Lower leg skin (tissue), 4 donors: ENCODE measurements at regions not wholly inside any gene's neighbourhood (a gene's known extent, or its start where the extent isn't known, plus 50 kb on each side); places are given as distances from the start of the nearest gene placed in this dataset.

ENCODE experiments used
- DNase-seq, 2 donors: peaks; one replicate each; pipeline ENCODE4 v3.0.0-alpha.2; 2019; ENCODE audit warnings: low spot score in 2 of 2
- H3K4me3 ChIP-seq: fragments of 200-600 bp; sonication (generic); 2 replicates; pipeline ENCODE4 v1.5.1; 2017; ENCODE audit warnings: mild to moderate bottlenecking, low read depth; ENCODE audit not compliant: poor library complexity, severe bottlenecking
- CTCF ChIP-seq, 3 donors: fragments of 450-650 bp; IDR thresholded peaks; one replicate each; pipeline ENCODE4 v1.5.1; 2016; ENCODE audit warnings: antibody characterized with exemption in 3 of 3, mild to moderate bottlenecking in 3 of 3, moderate library complexity in 2 of 3
- POLR2A ChIP-seq, 2 donors: fragments of 450-650 bp; IDR thresholded peaks; one replicate each; pipeline ENCODE4 v1.6.1; 2016 to 2017; ENCODE audit warnings: antibody characterized with exemption in 2 of 2, mild to moderate bottlenecking in 1 of 2, moderate library complexity in 1 of 2
- WGBS, 2 donors: methylation state at CpG; one replicate each; pipeline ENCODE4 v1.1.5; 2018; 5-methylcytosine and 5-hydroxymethylcytosine counted together
- intact Hi-C: fragments of 100-400 bp; cut with DNase I; formaldehyde crosslinking; loops from one replicate; pipeline ENCODE4 v1.15.0; 2023; ENCODE audit warnings: low total_unique reads

DNA sequence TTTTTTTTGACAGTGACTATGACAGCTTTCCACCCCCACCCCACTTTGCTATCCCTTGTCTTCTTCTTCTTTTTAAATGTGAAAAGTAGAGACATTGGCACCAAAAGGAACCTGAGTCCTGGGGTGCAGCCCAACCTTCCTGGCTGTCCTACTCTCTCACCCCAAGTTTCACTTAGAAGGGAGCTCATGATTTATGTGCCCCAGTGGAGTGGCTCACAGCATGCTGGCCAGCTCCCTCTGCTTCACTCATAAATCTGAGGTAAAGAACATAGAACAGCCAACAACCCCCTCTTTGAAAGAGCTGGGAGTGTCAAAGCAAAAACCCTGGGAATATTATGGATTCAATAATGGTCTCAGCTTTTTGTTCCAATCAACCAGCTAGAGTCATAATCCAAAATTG lies 196.3 kb upstream of the DAPK1 start:
- intact Hi-C loops = no loop called here
- DNase-seq = no peak
- no peak overlapping the region for H3K4me3 ChIP-seq
- TF ChIP-seq POLR2A (IDR thresholded peaks at IDR 0.05) = no peak
- no peak for TF ChIP-seq CTCF (IDR thresholded peaks at IDR 0.05)

DNA sequence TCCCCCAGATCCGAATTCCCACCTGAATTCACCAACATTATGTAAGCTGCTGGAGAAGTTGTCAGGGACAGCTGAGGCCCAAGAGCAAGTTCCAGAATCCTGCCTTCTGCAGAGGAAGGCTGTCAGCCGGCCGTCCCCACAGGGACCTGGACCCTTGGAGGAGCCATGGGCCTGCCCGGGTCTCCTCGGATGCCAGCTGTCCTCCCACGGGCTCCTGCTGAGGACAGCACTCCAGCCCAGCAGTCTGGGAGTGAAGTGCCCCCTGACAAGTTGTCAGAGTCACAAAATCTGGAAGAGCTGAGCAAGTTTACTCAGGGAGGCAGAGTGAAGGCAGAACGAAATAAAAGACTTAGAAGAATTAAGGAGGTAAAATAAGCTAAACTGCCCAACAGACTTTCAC lies 192.5 kb upstream of the DAPK1 start:
- 61 to 69% methylated on average over 7 of the region's 7 CpGs for WGBS, 2 donors

GRCh38 chr9:87306006-87306405 lies 191.7 kb upstream of the DAPK1 start:
- WGBS, 2 donors = 84 to 91% methylated on average over 3 of the region's 3 CpGs
- no peak overlapping the region for H3K4me3 ChIP-seq
- no peak for DNase-seq
- intact Hi-C loops = no loop called here
- no peak for TF ChIP-seq CTCF (IDR thresholded peaks at IDR 0.05)
- TF ChIP-seq POLR2A (IDR thresholded peaks at IDR 0.05) = no peak

More for the DNA sequence above, 192.5 kb upstream of the DAPK1 start:
- no peak overlapping the region for H3K4me3 ChIP-seq
- intact Hi-C loops = no loop called here
- TF ChIP-seq CTCF (IDR thresholded peaks at IDR 0.05) (no peak), POLR2A (IDR thresholded peaks at IDR 0.05) (no peak)
- no peak for DNase-seq

- DNase-seq = no peak
- intact Hi-C loops = no loop called here
- TF ChIP-seq POLR2A (IDR thresholded peaks at IDR 0.05) = no peak
- no peak for TF ChIP-seq CTCF (IDR thresholded peaks at IDR 0.05)
- no peak overlapping the region for H3K4me3 ChIP-seq
- WGBS, 2 donors = 63 to 69% methylated on average over 5 of the region's 5 CpGs
Observed at GRCh38 chr9:87307848-87308247, 189.8 kb upstream of the DAPK1 start.

DNA sequence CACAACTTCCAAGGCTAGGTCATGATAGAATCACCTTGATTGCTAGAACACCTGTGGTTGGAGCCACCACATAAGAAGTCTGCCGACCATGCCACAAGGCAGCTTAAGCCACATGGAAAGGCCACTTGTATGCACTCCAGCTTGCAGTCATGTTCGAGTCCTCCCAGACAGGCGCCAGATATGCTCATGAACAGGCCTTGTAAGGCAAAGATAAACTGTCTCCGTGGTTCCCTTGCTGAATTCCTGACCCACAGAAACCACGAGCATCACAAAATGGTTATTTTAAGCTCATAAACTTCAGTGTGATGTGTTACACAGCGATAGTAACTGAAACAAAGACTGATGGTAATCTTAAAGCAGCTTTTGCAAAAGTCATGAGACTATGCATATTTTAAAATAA lies 188.4 kb upstream of the DAPK1 start:
- intact Hi-C loops = no loop called here
- no peak for DNase-seq
- no peak for TF ChIP-seq CTCF (IDR thresholded peaks at IDR 0.05)
- no peak for TF ChIP-seq POLR2A (IDR thresholded peaks at IDR 0.05)
- WGBS, 2 donors = 70 to 85% methylated on average over 6 of the region's 6 CpGs
- H3K4me3 ChIP-seq = no peak overlapping the region

- no peak overlapping the region for H3K4me3 ChIP-seq
- TF ChIP-seq POLR2A (IDR thresholded peaks at IDR 0.05) = no peak
- no peak for TF ChIP-seq CTCF (IDR thresholded peaks at IDR 0.05)
- no peak for DNase-seq
- WGBS, 2 donors = 77 to 81% methylated on average over 4 of the region's 4 CpGs
- intact Hi-C loops = no loop called here
Observed at GRCh38 chr9:87310827-87311523, 186.7 kb upstream of the DAPK1 start.
